DND-41 (cell line): ENCODE measurements at regions not wholly inside any gene's neighbourhood (a gene's known extent, or its start where the extent isn't known, plus 50 kb on each side); places are given as distances from the start of the nearest gene placed in this dataset.

Experiments
- ATAC-seq: fragments of 200-7000 bp; cut with Tn5 transposase; 3 replicates; pipeline ENCODE4 v1.9.1; 2021; ENCODE audit warnings: low read depth; ENCODE audit not compliant: insufficient read depth
- DNase-seq: peaks from one replicate; pipeline ENCODE4 v3.0.0-alpha.2; 2020
- H2AFZ ChIP-seq: 2 replicates; pipeline ENCODE4 v1.6.0; 2012; ENCODE audit warnings: low read depth, low read length
- H3K27ac ChIP-seq: 2 replicates; pipeline ENCODE4 v1.5.1; 2012; ENCODE audit warnings: low read length, inconsistent platforms
- H3K27me3 ChIP-seq: fragments of 200-600 bp; sonication (generic); 2 replicates; pipeline ENCODE4 v1.6.0; 2012; ENCODE audit warnings: low read length, mild to moderate bottlenecking, inconsistent platforms; ENCODE audit not compliant: insufficient read depth, poor library complexity
- H3K36me3 ChIP-seq: 2 replicates; pipeline ENCODE4 v1.5.1; 2012; ENCODE audit warnings: low read length, inconsistent platforms; ENCODE audit not compliant: insufficient read depth
- H3K4me1 ChIP-seq: 2 replicates; pipeline ENCODE4 v1.5.1; 2012; ENCODE audit warnings: mild to moderate bottlenecking, low read length; ENCODE audit not compliant: insufficient read depth
- H3K4me2 ChIP-seq: 2 replicates; pipeline ENCODE4 v1.6.0; 2012; ENCODE audit warnings: mild to moderate bottlenecking, moderate library complexity, low read length, inconsistent platforms; ENCODE audit not compliant: insufficient read depth
- H3K4me3 ChIP-seq, 2 experiments: fragments of 200-600 bp in 1 of 2; shearing (Covaris generic) in 1 of 2; 2 replicates each; pipeline ENCODE4 v1.5.1; 2012 to 2016; ENCODE audit warnings: inconsistent platforms in 2 of 2, low read length in 2 of 2, mild to moderate bottlenecking in 2 of 2, low read depth in 1 of 2, moderate library complexity in 1 of 2
- H3K79me2 ChIP-seq: 2 replicates; pipeline ENCODE4 v1.6.0; 2012; ENCODE audit warnings: low read length, inconsistent platforms; ENCODE audit not compliant: insufficient read depth
- H3K9ac ChIP-seq: 2 replicates; pipeline ENCODE4 v1.6.0; 2012; ENCODE audit warnings: low read depth, mild to moderate bottlenecking, inconsistent platforms, low read length, moderate library complexity
- H3K9me3 ChIP-seq: 2 replicates; pipeline ENCODE4 v1.5.1; 2012; ENCODE audit warnings: low read length, moderate library complexity, mild to moderate bottlenecking, inconsistent platforms; ENCODE audit not compliant: insufficient read depth, severe bottlenecking
- H4K20me1 ChIP-seq: 2 replicates; pipeline ENCODE4 v1.6.0; 2012; ENCODE audit warnings: low read length; ENCODE audit not compliant: insufficient read depth
- EZH2 ChIP-seq: IDR thresholded peaks from 3 replicates; pipeline ENCODE4 v1.6.1; 2012; ENCODE audit warnings: borderline replicate concordance, low read depth, mild to moderate bottlenecking, moderate library complexity, low read length, inconsistent platforms; ENCODE audit not compliant: severe bottlenecking
- TF ChIP-seq, protein P1 (sequence below): IDR thresholded peaks from 2 replicates; pipeline ENCODE4 v1.5.1; 2012; ENCODE audit warnings: borderline replicate concordance, low read length, moderate library complexity, mild to moderate bottlenecking; ENCODE audit not compliant: poor library complexity, severe bottlenecking; ENCODE audit errors: extremely low read depth

DNA sequence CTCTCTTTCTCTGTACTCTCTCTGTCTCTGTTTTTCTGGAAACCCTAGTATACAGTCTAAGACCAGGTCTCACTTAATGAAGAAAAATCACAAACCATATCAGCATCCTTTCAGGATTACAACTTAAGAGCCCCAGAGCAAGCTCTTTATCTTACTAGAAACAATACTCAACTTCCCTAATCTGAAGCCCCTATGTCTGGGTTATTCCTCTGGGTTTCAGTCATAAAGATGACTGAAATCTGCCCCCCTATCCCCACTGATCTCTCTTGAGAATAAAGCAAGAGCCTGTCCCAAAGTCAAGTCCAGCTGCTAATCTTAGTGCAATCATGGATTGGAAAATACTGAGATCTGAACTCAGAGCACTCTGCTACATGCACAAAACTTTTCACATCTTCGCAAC is 53.9 kb upstream of the PICALM start:
- TF ChIP-seq, protein P1, sequence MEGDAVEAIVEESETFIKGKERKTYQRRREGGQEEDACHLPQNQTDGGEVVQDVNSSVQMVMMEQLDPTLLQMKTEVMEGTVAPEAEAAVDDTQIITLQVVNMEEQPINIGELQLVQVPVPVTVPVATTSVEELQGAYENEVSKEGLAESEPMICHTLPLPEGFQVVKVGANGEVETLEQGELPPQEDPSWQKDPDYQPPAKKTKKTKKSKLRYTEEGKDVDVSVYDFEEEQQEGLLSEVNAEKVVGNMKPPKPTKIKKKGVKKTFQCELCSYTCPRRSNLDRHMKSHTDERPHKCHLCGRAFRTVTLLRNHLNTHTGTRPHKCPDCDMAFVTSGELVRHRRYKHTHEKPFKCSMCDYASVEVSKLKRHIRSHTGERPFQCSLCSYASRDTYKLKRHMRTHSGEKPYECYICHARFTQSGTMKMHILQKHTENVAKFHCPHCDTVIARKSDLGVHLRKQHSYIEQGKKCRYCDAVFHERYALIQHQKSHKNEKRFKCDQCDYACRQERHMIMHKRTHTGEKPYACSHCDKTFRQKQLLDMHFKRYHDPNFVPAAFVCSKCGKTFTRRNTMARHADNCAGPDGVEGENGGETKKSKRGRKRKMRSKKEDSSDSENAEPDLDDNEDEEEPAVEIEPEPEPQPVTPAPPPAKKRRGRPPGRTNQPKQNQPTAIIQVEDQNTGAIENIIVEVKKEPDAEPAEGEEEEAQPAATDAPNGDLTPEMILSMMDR, result no peak
- no peak for TF ChIP-seq EZH2
- Histone ChIP-seq H3K27me3 (peaks cover 18% of the 10 kb centered on the region), H3K4me3 (no peak overlapping the region), H3K36me3 (no peaks in the 10 kb centered on the region), H2AFZ (no peak overlapping the region), H4K20me1 (no peaks in the 10 kb centered on the region), H3K4me1 (no peaks in the 10 kb centered on the region), H3K79me2 (no peaks in the 10 kb centered on the region), H3K4me2 (no peak overlapping the region), H3K9me3 (no peaks in the 10 kb centered on the region), H3K9ac (no peak overlapping the region), H3K27ac (no peak overlapping the region)
- no peak for DNase-seq
- no peak for ATAC-seq

DNA sequence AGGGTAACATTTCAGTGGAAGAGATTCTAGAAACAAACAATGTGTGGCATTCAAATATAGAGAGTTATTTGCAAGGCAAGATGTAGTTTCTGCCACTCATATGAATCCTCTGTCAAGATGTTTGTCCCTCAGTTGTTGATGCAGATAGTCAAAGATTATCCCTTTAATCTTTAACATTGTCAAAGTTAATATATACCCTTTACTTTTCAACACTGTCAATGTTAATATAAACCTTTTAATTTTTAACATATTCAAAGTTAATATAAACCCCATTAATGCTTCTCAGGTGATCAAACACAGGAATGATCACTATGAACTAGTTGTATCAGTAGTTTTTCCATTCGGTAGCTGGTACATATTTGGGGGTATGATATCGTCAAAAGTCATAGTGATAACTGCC is 51.9 kb upstream of the PICALM start:
- H2AFZ ChIP-seq, result no peak overlapping the region
- no peaks in the 10 kb centered on the region for H3K79me2 ChIP-seq
- no peaks in the 10 kb centered on the region for H4K20me1 ChIP-seq
- no peak overlapping the region for H3K4me3 ChIP-seq
- H3K4me1 ChIP-seq, result no peaks in the 10 kb centered on the region
- DNase-seq (no peak), ATAC-seq (no peak)
- TF ChIP-seq, protein P1, result no peak
- TF ChIP-seq EZH2, result no peak
- no peaks in the 10 kb centered on the region for H3K36me3 ChIP-seq
- H3K9ac ChIP-seq, result no peak overlapping the region
- H3K27ac ChIP-seq, result no peak overlapping the region
- no peaks in the 10 kb centered on the region for H3K9me3 ChIP-seq
- H3K27me3 ChIP-seq, result peaks cover 21% of the 10 kb centered on the region
- H3K4me2 ChIP-seq, result no peak overlapping the region

GRCh38 chr11:86119906-86120305 is 51.0 kb upstream of the PICALM start:
- TF ChIP-seq EZH2, result no peak
- TF ChIP-seq, protein P1, result no peak
- no peaks in the 10 kb centered on the region for H3K79me2 ChIP-seq
- H3K4me2 ChIP-seq, result no peak overlapping the region
- H2AFZ ChIP-seq, result no peak overlapping the region
- peaks cover 21% of the 10 kb centered on the region for H3K27me3 ChIP-seq
- H3K9ac ChIP-seq, result no peak overlapping the region
- DNase-seq (no peak), ATAC-seq (no peak)
- no peaks in the 10 kb centered on the region for H3K9me3 ChIP-seq
- no peaks in the 10 kb centered on the region for H4K20me1 ChIP-seq
- H3K4me3 ChIP-seq, result no peak overlapping the region
- no peak overlapping the region for H3K27ac ChIP-seq
- H3K4me1 ChIP-seq, result no peaks in the 10 kb centered on the region
- no peaks in the 10 kb centered on the region for H3K36me3 ChIP-seq

- no peak overlapping the region for H2AFZ ChIP-seq
- H3K9me3 ChIP-seq, result no peaks in the 10 kb centered on the region
- no peaks in the 10 kb centered on the region for H3K4me1 ChIP-seq
- H3K27me3 ChIP-seq, result peaks cover 21% of the 10 kb centered on the region
- no peak overlapping the region for H3K4me2 ChIP-seq
- H3K79me2 ChIP-seq, result no peaks in the 10 kb centered on the region
- no peaks in the 10 kb centered on the region for H3K36me3 ChIP-seq
- TF ChIP-seq, protein P1, result no peak
- TF ChIP-seq EZH2, result no peak
- H3K4me3 ChIP-seq, result no peak overlapping the region
- no peak for DNase-seq
- ATAC-seq, result no peak
- no peaks in the 10 kb centered on the region for H4K20me1 ChIP-seq
- H3K9ac ChIP-seq, result no peak overlapping the region
- no peak overlapping the region for H3K27ac ChIP-seq
These were observed 50.2 kb upstream of the PICALM start for GRCh38 chr11:86119077-86119476.
